SK-N-SH (cell line): ENCODE measurements at regions not wholly inside any gene's neighbourhood (a gene's known extent, or its start where the extent isn't known, plus 50 kb on each side); places are given as distances from the start of the nearest gene placed in this dataset.

Experiments used
- CTCF ChIA-PET: fragments of 300-600, 350-600 bp; formaldehyde crosslinking; extraction: SDS; loops from one replicate; lab custom pipeline; 2021; lab: Yijun Ruan, JAX
- POLR2A ChIA-PET: fragments of 350-600 bp; sonication (Branson Sonifier 250); formaldehyde crosslinking; extraction: SDS; loops from one replicate; lab custom pipeline; 2020; ENCODE audit warnings: antibody characterized with exemption, inconsistent platforms; lab: Yijun Ruan, JAX
- DNase-seq: peaks from one replicate; pipeline ENCODE4 v3.0.0; 2012
- H2AFZ ChIP-seq: fragments of 200-600 bp; sonication (generic); 2 replicates; pipeline ENCODE4 v1.8.1; 2016; ENCODE audit warnings: antibody characterized with exemption, mild to moderate bottlenecking, low read depth
- H3F3A ChIP-seq: fragments of 200-600 bp; sonication (generic); replicated peaks from 2 replicates; pipeline ENCODE3; 2016; ENCODE audit warnings: antibody characterized with exemption, mild to moderate bottlenecking; ENCODE audit not compliant: insufficient read depth
- H3K27ac ChIP-seq, 2 experiments: fragments of 200-500 bp in 1 of 2; fragments of 200-600 bp in 1 of 2; sonication (Bioruptor generic) in 1 of 2; sonication (generic), shearing (Covaris generic) in 1 of 2; 2 replicates each; pipeline versions ENCODE4 v1.5.1 to v1.6.1; 2014 to 2016; ENCODE audit warnings: low read depth in 2 of 2, inconsistent platforms in 1 of 2, low read length in 1 of 2, mild to moderate bottlenecking in 1 of 2, mixed read lengths in 1 of 2
- H3K27me3 ChIP-seq: fragments of 200-600 bp; sonication (generic), shearing (Covaris generic); 2 replicates; pipeline ENCODE4 v1.6.1; 2016; ENCODE audit warnings: mixed run types; ENCODE audit not compliant: insufficient read depth
- H3K36me3 ChIP-seq, 2 experiments: fragments of 200-500 bp in 1 of 2; fragments of 200-600 bp in 1 of 2; sonication (Bioruptor generic) in 1 of 2; sonication (generic) in 1 of 2; replicated peaks in 1 of 2; 2 replicates each; pipeline versions ENCODE3 to v1.5.1; 2014 to 2016; ENCODE audit warnings: low read length in 1 of 2, mild to moderate bottlenecking in 1 of 2; ENCODE audit not compliant: insufficient read depth in 2 of 2, control insufficient read depth in 1 of 2
- H3K4me1 ChIP-seq, 2 experiments: fragments of 200-500 bp in 1 of 2; fragments of 200-600 bp in 1 of 2; sonication (Bioruptor generic) in 1 of 2; sonication (generic), shearing (Covaris generic) in 1 of 2; 2 replicates each; pipeline versions ENCODE4 v1.5.1 to v1.6.1; 2014 to 2016; ENCODE audit warnings: low read depth in 1 of 2, low read length in 1 of 2, mixed run types in 1 of 2; ENCODE audit not compliant: insufficient read depth in 2 of 2, control insufficient read depth in 1 of 2
- H3K4me2 ChIP-seq: fragments of 200-600 bp; sonication (generic), shearing (Covaris generic); 2 replicates; pipeline ENCODE4 v1.6.1; 2017; ENCODE audit warnings: mixed run types
- H3K4me3 ChIP-seq, 2 experiments: fragments of 200-500 bp in 1 of 2; fragments of 200-600 bp in 1 of 2; sonication (Bioruptor generic) in 1 of 2; sonication (generic), shearing (Covaris generic) in 1 of 2; 2 replicates each; pipeline versions ENCODE4 v1.5.1 to v1.8.1; 2014 to 2016; ENCODE audit warnings: low read depth in 2 of 2, inconsistent platforms in 1 of 2, low read length in 1 of 2, mild to moderate bottlenecking in 1 of 2, mixed read lengths in 1 of 2, moderate library complexity in 1 of 2
- H3K79me2 ChIP-seq: fragments of 200-600 bp; sonication (generic); 2 replicates; pipeline ENCODE4 v1.8.1; 2017; ENCODE audit warnings: mild to moderate bottlenecking; ENCODE audit not compliant: insufficient read depth
- H3K9ac ChIP-seq: fragments of 200-600 bp; sonication (generic); 2 replicates; pipeline ENCODE4 v1.6.1; 2017; ENCODE audit warnings: mixed run types
- H3K9me2 ChIP-seq: fragments of 200-600 bp; sonication (generic); 2 replicates; pipeline ENCODE4 v1.6.1; 2017; ENCODE audit warnings: mixed run types
- H3K9me3 ChIP-seq: fragments of 200-600 bp; sonication (generic); 2 replicates; pipeline ENCODE4 v1.6.1; 2017; ENCODE audit warnings: mixed run types, mild to moderate bottlenecking, moderate library complexity
- H4K20me1 ChIP-seq: fragments of 200-600 bp; sonication (generic); 2 replicates; pipeline ENCODE4 v1.6.1; 2017; ENCODE audit warnings: mild to moderate bottlenecking, mixed run types; ENCODE audit not compliant: insufficient read depth
- CHD2 ChIP-seq: fragments of 150-350 bp; IDR thresholded peaks from 2 replicates; pipeline ENCODE4 v1.6.1; 2018; ENCODE audit warnings: low read length; ENCODE audit not compliant: partially characterized antibody
- EZH2phosphoT487 ChIP-seq: fragments of 200-600 bp; sonication (generic); IDR thresholded peaks from 2 replicates; pipeline ENCODE4 v1.6.1; 2017; ENCODE audit warnings: low read depth, mixed run types, mild to moderate bottlenecking, antibody characterized with exemption, moderate library complexity, borderline replicate concordance
- FOSL2 ChIP-seq: IDR thresholded peaks from 2 replicates; pipeline ENCODE4 v1.4.0; 2012; ENCODE audit warnings: low read depth, mild to moderate bottlenecking, moderate library complexity, borderline replicate concordance
- FOXM1 ChIP-seq: IDR thresholded peaks from 2 replicates; pipeline ENCODE4 v1.4.0; 2012; ENCODE audit warnings: low read depth, mild to moderate bottlenecking
- IRF3 ChIP-seq: fragments of 150-350 bp; IDR thresholded peaks from 2 replicates; pipeline ENCODE4 v1.6.1; 2016; ENCODE audit warnings: mild to moderate bottlenecking, low read depth, low read length
- JUND ChIP-seq: IDR thresholded peaks from 2 replicates; pipeline ENCODE4 v1.4.0; 2012
- MAX ChIP-seq: IDR thresholded peaks from 2 replicates; pipeline ENCODE4 v1.4.0; 2012; ENCODE audit warnings: low read depth
- MEF2A ChIP-seq: IDR thresholded peaks from 2 replicates; pipeline ENCODE4 v1.4.0; 2012; ENCODE audit warnings: low read depth, borderline replicate concordance
- MXI1 ChIP-seq: IDR thresholded peaks from 2 replicates; pipeline ENCODE4 v1.6.1; 2012; ENCODE audit warnings: mild to moderate bottlenecking, low read depth, low read length, improper control_type of control experiment
- POLR2AphosphoS5 ChIP-seq: IDR thresholded peaks from 2 replicates; pipeline ENCODE4 v1.6.1; 2012; ENCODE audit warnings: low read depth, low read length
- RAD21 ChIP-seq: IDR thresholded peaks from 2 replicates; pipeline ENCODE4 v1.6.1; 2012; ENCODE audit warnings: mild to moderate bottlenecking, low read length
- RCOR1 ChIP-seq: fragments of 150-350 bp; IDR thresholded peaks from 2 replicates; pipeline ENCODE4 v1.6.1; 2017; ENCODE audit warnings: antibody characterized with exemption, low read length
- RFX5 ChIP-seq: IDR thresholded peaks from 2 replicates; pipeline ENCODE4 v1.6.1; 2012; ENCODE audit warnings: mild to moderate bottlenecking, improper control_type of control experiment, low read length
- RXRA ChIP-seq: IDR thresholded peaks from 2 replicates; pipeline ENCODE4 v1.4.0; 2012; ENCODE audit warnings: low read depth, mild to moderate bottlenecking, borderline replicate concordance
- SMC3 ChIP-seq: IDR thresholded peaks from 2 replicates; pipeline ENCODE4 v1.6.1; 2012; ENCODE audit warnings: low read depth, low read length, improper control_type of control experiment
- TAF1 ChIP-seq: IDR thresholded peaks from 2 replicates; pipeline ENCODE4 v1.6.1; 2012; ENCODE audit warnings: low read depth, mild to moderate bottlenecking, low read length, moderate library complexity, borderline replicate concordance
- TCF12 ChIP-seq: IDR thresholded peaks from 2 replicates; pipeline ENCODE4 v1.4.0; 2012
- USF1 ChIP-seq: IDR thresholded peaks from 2 replicates; pipeline ENCODE4 v1.4.0; 2012; ENCODE audit warnings: low read depth, borderline replicate concordance
- YY1 ChIP-seq: IDR thresholded peaks from 2 replicates; pipeline ENCODE4 v1.4.0; 2012; ENCODE audit warnings: low read depth, mild to moderate bottlenecking
- ZBTB33 ChIP-seq: IDR thresholded peaks from 2 replicates; pipeline ENCODE4 v1.4.0; 2012; ENCODE audit warnings: low read depth, borderline replicate concordance
- WGBS: methylation state at CpG from one replicate; pipeline ENCODE4 v1.1.6; 2017; ENCODE audit warnings: low lambda C conversion rate; 5-methylcytosine and 5-hydroxymethylcytosine counted together

GRCh38 chr1:192067360-192067759 lies 90.9 kb upstream of the RGS18 start (continued):
- no peak for TF ChIP-seq IRF3
- no peak for TF ChIP-seq CHD2
- TF ChIP-seq ZBTB33 = no peak
- no peak for TF ChIP-seq RFX5
- TF ChIP-seq FOXM1 = no peak
- TF ChIP-seq, all 33 proteins: peak for 0

- Histone ChIP-seq H3F3A (no peaks in the 10 kb centered on the region), H3K4me1 (no peaks in the 10 kb centered on the region), H3K9me2 (no peaks in the 10 kb centered on the region), H3K27me3 (peaks cover 7% of the 10 kb centered on the region; the same call in 1 of the 2 replicates), H4K20me1 (no peaks in the 10 kb centered on the region), H3K36me3 (no peaks in the 10 kb centered on the region), H3K79me2 (no peaks in the 10 kb centered on the region), H3K4me3 (no peak overlapping the region), H3K9me3 (no peaks in the 10 kb centered on the region), H3K27ac (no peak overlapping the region), H2AFZ (no peak overlapping the region), H3K4me2 (no peak overlapping the region), H3K9ac (no peak overlapping the region)
- TF ChIP-seq JUND (no peak), USF1 (no peak), RAD21 (no peak), MAX (no peak), RCOR1 (no peak), YY1 (no peak), FOSL2 (no peak), FOXM1 (no peak), TAF1 (no peak), SMC3 (no peak), EZH2phosphoT487 (no peak), MEF2A (no peak), POLR2AphosphoS5 (no peak), RXRA (no peak), TCF12 (no peak), RFX5 (no peak), MXI1 (no peak), IRF3 (no peak), ZBTB33 (no peak)
- POLR2A ChIA-PET = no interaction called here
- DNase-seq = no peak
- CTCF ChIA-PET = no interaction called here
- WGBS = 2% methylated on average over 2 of the region's 2 CpGs
These were observed 88.0 kb upstream of the RGS18 start for GRCh38 chr1:192070213-192070612.
